CD4-positive, alpha-beta T cell (primary cell): ENCODE measurements at regions not wholly inside any gene's neighbourhood (a gene's known extent, or its start where the extent isn't known, plus 50 kb on each side); places are given as distances from the start of the nearest gene placed in this dataset.

Experiments
- ATAC-seq: fragments of 200-7000 bp; cut with Tn5 transposase; one replicate; pipeline ENCODE4 v1.10.0; 2022; ENCODE audit warnings: mild to moderate bottlenecking; ENCODE audit not compliant: poor library complexity
- CTCF ChIA-PET: fragments of 350-600 bp; sonication (Branson Sonifier 250); formaldehyde crosslinking; loops from one replicate; lab custom pipeline; 2021; ENCODE audit warnings: antibody characterized with exemption, inconsistent platforms; lab: Charles Lee
- POLR2A ChIA-PET: fragments of 350-600 bp; sonication (Branson Sonifier 250); formaldehyde crosslinking; loops from one replicate; lab custom pipeline; 2021; ENCODE audit warnings: antibody characterized with exemption, inconsistent platforms; lab: Charles Lee
- DNase-seq, 14 experiments: peaks; one replicate each; pipeline ENCODE4 v3.0.0-alpha.2; 2013 to 2020; ENCODE audit warnings: mixed read lengths in 2 of 14
- H3K27ac ChIP-seq, 2 donors: one replicate each; pipeline versions ENCODE4 v1.5.1 to v1.7.0; 2013; ENCODE audit warnings: low read length in 2 of 2, low read depth in 1 of 2, mild to moderate bottlenecking in 1 of 2
- H3K27me3 ChIP-seq, 2 experiments: 1 replicate in 1 of 2; 2 replicates in 1 of 2; pipeline versions ENCODE4 v1.6.1 to v1.7.0; 2013; ENCODE audit warnings: low read length in 2 of 2, control low read depth in 1 of 2, mild to moderate bottlenecking in 1 of 2, moderate library complexity in 1 of 2; ENCODE audit not compliant: insufficient read depth in 2 of 2, control insufficient read depth in 1 of 2
- H3K36me3 ChIP-seq: one replicate; pipeline ENCODE4 v1.6.1; 2013; ENCODE audit warnings: low read length, control low read depth; ENCODE audit not compliant: insufficient read depth
- H3K4me1 ChIP-seq: one replicate; pipeline ENCODE4 v1.6.1; 2013; ENCODE audit warnings: low read length, control low read depth; ENCODE audit not compliant: insufficient read depth
- H3K4me3 ChIP-seq: one replicate; pipeline ENCODE4 v1.5.1; 2013; ENCODE audit warnings: mild to moderate bottlenecking, low read length, moderate library complexity
- H3K9me3 ChIP-seq, 2 experiments: 1 replicate in 1 of 2; 2 replicates in 1 of 2; pipeline versions ENCODE4 v1.6.1 to v1.7.0; 2013; ENCODE audit warnings: low read length in 2 of 2, mild to moderate bottlenecking in 2 of 2, control low read depth in 1 of 2, moderate library complexity in 1 of 2; ENCODE audit not compliant: control insufficient read depth in 1 of 2, insufficient read depth in 1 of 2
- H3K27ac Mint-ChIP-seq: one replicate; pipeline ENCODE4 v1.8.0; 2020; ENCODE audit warnings: mixed read lengths
- H3K27me3 Mint-ChIP-seq: one replicate; pipeline ENCODE4 v1.8.0; 2021; ENCODE audit warnings: mixed read lengths
- H3K36me3 Mint-ChIP-seq: one replicate; pipeline ENCODE4 v1.8.0; 2021; ENCODE audit warnings: low read depth, mixed read lengths
- H3K4me1 Mint-ChIP-seq: one replicate; pipeline ENCODE4 v1.8.0; 2021; ENCODE audit warnings: low read depth, mixed read lengths
- H3K4me3 Mint-ChIP-seq: one replicate; pipeline ENCODE4 v1.8.0; 2020; ENCODE audit warnings: mild to moderate bottlenecking, mixed read lengths
- H3K9me3 Mint-ChIP-seq: one replicate; pipeline ENCODE4 v1.8.0; 2020; ENCODE audit warnings: mixed read lengths
- CTCF ChIP-seq: fragments of 200-600 bp; IDR thresholded peaks from one replicate; pipeline ENCODE4 v1.8.0; 2022; ENCODE audit warnings: antibody characterized with exemption, mild to moderate bottlenecking
- intact Hi-C, 2 experiments: fragments of 100-400 bp; cut with DNase I in 1 of 2; cut with micrococcal nuclease in 1 of 2; formaldehyde crosslinking; loops; one replicate each; pipeline versions ENCODE4 v1.15.1 to v1.9.0; 2023 to 2025; cut with DNase I, micrococcal nuclease

GRCh38 chr1:56430141-56430839 lies 149.1 kb downstream of the PLPP3 start:
- no peaks in the 10 kb centered on the region for H3K9me3 ChIP-seq
- H3K27ac ChIP-seq: no peak overlapping the region
- ATAC-seq (no peak), DNase-seq (no peak)
- intact Hi-C loops: no loop called here
- no peak overlapping the region for H3K4me3 ChIP-seq
- no peak overlapping the region for H3K4me3 Mint-ChIP-seq
- no peaks in the 10 kb centered on the region for H3K36me3 ChIP-seq
- H3K36me3 Mint-ChIP-seq: no peaks in the 10 kb centered on the region
- CTCF ChIA-PET: no interaction called here
- no peaks in the 10 kb centered on the region for H3K9me3 Mint-ChIP-seq
- peaks cover 0 to 3% of the 10 kb centered on the region in 2 experiments for H3K27me3 ChIP-seq
- H3K27ac Mint-ChIP-seq: no peak overlapping the region
- POLR2A ChIA-PET: no interaction called here
- no peak for TF ChIP-seq CTCF
- no peaks in the 10 kb centered on the region for H3K4me1 ChIP-seq
- H3K27me3 Mint-ChIP-seq: no peaks in the 10 kb centered on the region
- H3K4me1 Mint-ChIP-seq: no peaks in the 10 kb centered on the region

- H3K9me3 ChIP-seq: no peaks in the 10 kb centered on the region
- no peak for TF ChIP-seq CTCF
- no peak overlapping the region for H3K4me3 Mint-ChIP-seq
- ATAC-seq: no peak
- no peak for DNase-seq
- H3K4me3 ChIP-seq: no peak overlapping the region
- no peak overlapping the region for H3K27ac ChIP-seq
- CTCF ChIA-PET: no interaction called here
- no peaks in the 10 kb centered on the region for H3K27me3 Mint-ChIP-seq
- no peaks in the 10 kb centered on the region for H3K36me3 Mint-ChIP-seq
- intact Hi-C loops: no loop called here
- POLR2A ChIA-PET: no interaction called here
- no peaks in the 10 kb centered on the region for H3K9me3 Mint-ChIP-seq
- H3K27me3 ChIP-seq: peaks cover 0 to 3% of the 10 kb centered on the region in 2 experiments
- no peaks in the 10 kb centered on the region for H3K4me1 ChIP-seq
- no peaks in the 10 kb centered on the region for H3K4me1 Mint-ChIP-seq
- H3K36me3 ChIP-seq: no peaks in the 10 kb centered on the region
- H3K27ac Mint-ChIP-seq: no peak overlapping the region
These were observed 150.1 kb downstream of the PLPP3 start for GRCh38 chr1:56429288-56429687.

- ATAC-seq: no peak
- Mint-ChIP-seq H3K27ac (no peak overlapping the region), H3K9me3 (no peaks in the 10 kb centered on the region), H3K36me3 (no peaks in the 10 kb centered on the region), H3K27me3 (no peaks in the 10 kb centered on the region), H3K4me3 (no peak overlapping the region), H3K4me1 (no peaks in the 10 kb centered on the region)
- Histone ChIP-seq H3K36me3 (no peaks in the 10 kb centered on the region), H3K27ac (no peak overlapping the region), H3K9me3 (no peaks in the 10 kb centered on the region), H3K4me1 (no peaks in the 10 kb centered on the region), H3K4me3 (no peak overlapping the region), H3K27me3 (no peaks in the 10 kb centered on the region)
- intact Hi-C loops: no loop called here
- DNase-seq: no peak
- TF ChIP-seq CTCF: no peak
- ChIA-PET POLR2A (no interaction called here), CTCF (no interaction called here)
These were observed 152.6 kb downstream of the PLPP3 start for GRCh38 chr1:56426587-56427381.
